SK-N-SH treated with all-trans-retinoic acid at 6 μM for 48 hours (cell line): ENCODE measurements at regions not wholly inside any gene's neighbourhood (a gene's known extent, or its start where the extent isn't known, plus 50 kb on each side); places are given as distances from the start of the nearest gene placed in this dataset.

Experiments used
- ATAC-seq: fragments of 200-7000 bp; cut with Tn5 transposase; 3 replicates; pipeline ENCODE4 v1.9.1; 2020; ENCODE audit warnings: mild to moderate bottlenecking, moderate library complexity
- ARNTL ChIP-seq: fragments of 450-650 bp; formaldehyde crosslinking; IDR thresholded peaks from 2 replicates; pipeline ENCODE4 v1.5.0; 2020; ENCODE audit warnings: low read depth, mild to moderate bottlenecking, moderate library complexity, borderline replicate concordance
- BACH2 ChIP-seq: fragments of 250-450 bp; sonication (Bioruptor Pico); IDR thresholded peaks from 2 replicates; pipeline ENCODE4 v1.9.0; 2021; ENCODE audit warnings: mild to moderate bottlenecking, borderline replicate concordance
- GLIS3 ChIP-seq: fragments of 250-450 bp; sonication (Bioruptor Pico); IDR thresholded peaks from 2 replicates; pipeline ENCODE4 v1.5.0; 2020; ENCODE audit warnings: mild to moderate bottlenecking, moderate library complexity
- ISL1 ChIP-seq: fragments of 250-450 bp; sonication (Bioruptor Pico); IDR thresholded peaks from 2 replicates; pipeline ENCODE4 v2.1.2; 2022; ENCODE audit warnings: mild to moderate bottlenecking, moderate library complexity
- OSR1 ChIP-seq: fragments of 250-450 bp; sonication (Bioruptor Pico); IDR thresholded peaks from 2 replicates; pipeline ENCODE4 v1.8.0; 2022; ENCODE audit warnings: moderate library complexity, mild to moderate bottlenecking, inconsistent platforms
- PPARA ChIP-seq: fragments of 250-450 bp; sonication (Bioruptor Pico); IDR thresholded peaks from 2 replicates; pipeline ENCODE4 v1.5.0; 2020; ENCODE audit warnings: mild to moderate bottlenecking, borderline replicate concordance
- RARB ChIP-seq: fragments of 250-450 bp; sonication (Bioruptor Pico); IDR thresholded peaks from 2 replicates; pipeline ENCODE4 v1.8.0; 2021; ENCODE audit warnings: mild to moderate bottlenecking, moderate library complexity
- TCF4 ChIP-seq: fragments of 250-450 bp; sonication (Bioruptor Pico); IDR thresholded peaks from 2 replicates; pipeline ENCODE4 v1.8.0; 2021; ENCODE audit warnings: mild to moderate bottlenecking, moderate library complexity, borderline replicate concordance
- TOX ChIP-seq: fragments of 250-450 bp; sonication (Bioruptor Pico); IDR thresholded peaks from 2 replicates; pipeline ENCODE4 v1.8.0; 2021; ENCODE audit warnings: mild to moderate bottlenecking, moderate library complexity, borderline replicate concordance
- ZFP30 ChIP-seq: fragments of 450-650 bp; formaldehyde crosslinking; IDR thresholded peaks from 2 replicates; pipeline ENCODE4 v1.5.0; 2022; ENCODE audit warnings: mild to moderate bottlenecking, moderate library complexity
- ZNF70 ChIP-seq: fragments of 450-650 bp; formaldehyde crosslinking; IDR thresholded peaks from 2 replicates; pipeline ENCODE4 v1.5.0; 2020; ENCODE audit warnings: mild to moderate bottlenecking, moderate library complexity
- ZNF8 ChIP-seq: fragments of 450-650 bp; formaldehyde crosslinking; IDR thresholded peaks from 2 replicates; pipeline ENCODE4 v1.5.0; 2020; ENCODE audit warnings: mild to moderate bottlenecking, moderate library complexity
- TF ChIP-seq, protein P1 (sequence below): fragments of 250-450 bp; sonication (Bioruptor Pico); IDR thresholded peaks from 2 replicates; pipeline ENCODE4 v1.8.0; 2021; ENCODE audit warnings: low read depth, mild to moderate bottlenecking, moderate library complexity, borderline replicate concordance
- TF ChIP-seq, protein P2 (sequence below): fragments of 250-450 bp; sonication (Bioruptor Pico); IDR thresholded peaks from 2 replicates; pipeline ENCODE4 v1.5.1; 2020; ENCODE audit warnings: low read depth, mild to moderate bottlenecking, moderate library complexity
- TF ChIP-seq, protein P3 (sequence below): fragments of 250-450 bp; sonication (Bioruptor Pico); IDR thresholded peaks from 2 replicates; pipeline ENCODE4 v1.5.1; 2021; ENCODE audit warnings: mild to moderate bottlenecking, moderate library complexity
- TF ChIP-seq, protein P4 (sequence below): fragments of 250-450 bp; sonication (Bioruptor Pico); IDR thresholded peaks from 2 replicates; pipeline ENCODE4 v1.8.0; 2020; ENCODE audit warnings: mild to moderate bottlenecking, moderate library complexity, borderline replicate concordance
- TF ChIP-seq, protein P5 (sequence below): fragments of 250-450 bp; sonication (Bioruptor Pico); IDR thresholded peaks from 2 replicates; pipeline ENCODE4 v1.5.0; 2020; ENCODE audit warnings: mild to moderate bottlenecking, moderate library complexity

DNA sequence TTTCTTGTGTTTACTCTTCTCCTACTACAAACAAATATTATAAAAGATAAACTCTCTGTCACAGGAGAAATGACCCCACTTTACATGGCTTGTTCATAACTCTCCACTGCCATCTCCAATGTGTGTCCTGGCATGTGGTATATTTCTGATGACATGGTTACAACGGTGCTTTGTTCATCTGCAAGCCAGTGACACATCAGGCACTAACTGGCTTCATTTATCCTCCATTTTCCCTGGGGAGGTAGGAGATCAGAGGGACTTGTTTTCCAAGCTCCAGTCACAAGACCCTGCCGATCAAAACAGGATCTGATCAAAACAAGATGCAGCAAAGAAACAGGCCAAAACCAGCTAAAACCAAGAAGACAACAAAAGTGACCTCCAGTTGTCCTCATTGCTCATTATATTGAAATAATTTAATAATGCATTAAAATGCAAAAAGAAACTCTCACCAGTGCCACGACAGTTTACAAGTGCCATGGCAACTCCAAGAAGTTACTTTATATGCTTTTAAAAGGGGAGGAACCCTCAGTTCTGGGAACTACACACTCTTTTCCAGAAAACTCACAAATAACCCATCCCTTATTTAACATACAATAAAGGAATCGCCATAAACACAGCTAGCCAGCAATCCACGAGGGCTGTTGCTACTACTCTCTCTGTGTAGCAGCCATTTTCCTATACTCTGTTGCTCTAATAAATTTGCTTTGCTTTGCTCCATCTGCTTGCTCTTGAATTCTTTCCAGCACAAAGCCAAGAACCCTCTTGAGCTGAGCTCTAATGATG, 224.2 kb downstream of the XPNPEP1 start:
- TF ChIP-seq BACH2 (CRISPR knock-in tag) (no peak), RARB (CRISPR knock-in tag) (no peak), ZNF70 (no peak), PPARA (CRISPR knock-in tag) (no peak), TOX (no peak), ZFP30 (no peak), OSR1 (no peak), ISL1 (no peak), GLIS3 (no peak), TCF4 (CRISPR knock-in tag) (no peak), ZNF8 (no peak), ARNTL (CRISPR knock-in tag) (no peak)
- TF ChIP-seq, protein P1, sequence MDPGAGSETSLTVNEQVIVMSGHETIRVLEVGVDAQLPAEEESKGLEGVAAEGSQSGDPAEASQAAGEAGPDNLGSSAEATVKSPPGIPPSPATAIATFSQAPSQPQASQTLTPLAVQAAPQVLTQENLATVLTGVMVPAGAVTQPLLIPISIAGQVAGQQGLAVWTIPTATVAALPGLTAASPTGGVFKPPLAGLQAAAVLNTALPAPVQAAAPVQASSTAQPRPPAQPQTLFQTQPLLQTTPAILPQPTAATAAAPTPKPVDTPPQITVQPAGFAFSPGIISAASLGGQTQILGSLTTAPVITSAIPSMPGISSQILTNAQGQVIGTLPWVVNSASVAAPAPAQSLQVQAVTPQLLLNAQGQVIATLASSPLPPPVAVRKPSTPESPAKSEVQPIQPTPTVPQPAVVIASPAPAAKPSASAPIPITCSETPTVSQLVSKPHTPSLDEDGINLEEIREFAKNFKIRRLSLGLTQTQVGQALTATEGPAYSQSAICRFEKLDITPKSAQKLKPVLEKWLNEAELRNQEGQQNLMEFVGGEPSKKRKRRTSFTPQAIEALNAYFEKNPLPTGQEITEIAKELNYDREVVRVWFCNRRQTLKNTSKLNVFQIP (CRISPR knock-in tag): no peak
- TF ChIP-seq, protein P2, sequence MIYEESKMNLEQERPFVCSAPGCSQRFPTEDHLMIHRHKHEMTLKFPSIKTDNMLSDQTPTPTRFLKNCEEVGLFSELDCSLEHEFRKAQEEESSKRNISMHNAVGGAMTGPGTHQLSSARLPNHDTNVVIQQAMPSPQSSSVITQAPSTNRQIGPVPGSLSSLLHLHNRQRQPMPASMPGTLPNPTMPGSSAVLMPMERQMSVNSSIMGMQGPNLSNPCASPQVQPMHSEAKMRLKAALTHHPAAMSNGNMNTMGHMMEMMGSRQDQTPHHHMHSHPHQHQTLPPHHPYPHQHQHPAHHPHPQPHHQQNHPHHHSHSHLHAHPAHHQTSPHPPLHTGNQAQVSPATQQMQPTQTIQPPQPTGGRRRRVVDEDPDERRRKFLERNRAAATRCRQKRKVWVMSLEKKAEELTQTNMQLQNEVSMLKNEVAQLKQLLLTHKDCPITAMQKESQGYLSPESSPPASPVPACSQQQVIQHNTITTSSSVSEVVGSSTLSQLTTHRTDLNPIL (CRISPR knock-in tag): no peak
- TF ChIP-seq, protein P3, sequence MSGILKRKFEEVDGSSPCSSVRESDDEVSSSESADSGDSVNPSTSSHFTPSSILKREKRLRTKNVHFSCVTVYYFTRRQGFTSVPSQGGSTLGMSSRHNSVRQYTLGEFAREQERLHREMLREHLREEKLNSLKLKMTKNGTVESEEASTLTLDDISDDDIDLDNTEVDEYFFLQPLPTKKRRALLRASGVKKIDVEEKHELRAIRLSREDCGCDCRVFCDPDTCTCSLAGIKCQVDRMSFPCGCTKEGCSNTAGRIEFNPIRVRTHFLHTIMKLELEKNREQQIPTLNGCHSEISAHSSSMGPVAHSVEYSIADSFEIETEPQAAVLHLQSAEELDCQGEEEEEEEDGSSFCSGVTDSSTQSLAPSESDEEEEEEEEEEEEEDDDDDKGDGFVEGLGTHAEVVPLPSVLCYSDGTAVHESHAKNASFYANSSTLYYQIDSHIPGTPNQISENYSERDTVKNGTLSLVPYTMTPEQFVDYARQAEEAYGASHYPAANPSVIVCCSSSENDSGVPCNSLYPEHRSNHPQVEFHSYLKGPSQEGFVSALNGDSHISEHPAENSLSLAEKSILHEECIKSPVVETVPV (CRISPR knock-in tag): no peak
- TF ChIP-seq, protein P4, sequence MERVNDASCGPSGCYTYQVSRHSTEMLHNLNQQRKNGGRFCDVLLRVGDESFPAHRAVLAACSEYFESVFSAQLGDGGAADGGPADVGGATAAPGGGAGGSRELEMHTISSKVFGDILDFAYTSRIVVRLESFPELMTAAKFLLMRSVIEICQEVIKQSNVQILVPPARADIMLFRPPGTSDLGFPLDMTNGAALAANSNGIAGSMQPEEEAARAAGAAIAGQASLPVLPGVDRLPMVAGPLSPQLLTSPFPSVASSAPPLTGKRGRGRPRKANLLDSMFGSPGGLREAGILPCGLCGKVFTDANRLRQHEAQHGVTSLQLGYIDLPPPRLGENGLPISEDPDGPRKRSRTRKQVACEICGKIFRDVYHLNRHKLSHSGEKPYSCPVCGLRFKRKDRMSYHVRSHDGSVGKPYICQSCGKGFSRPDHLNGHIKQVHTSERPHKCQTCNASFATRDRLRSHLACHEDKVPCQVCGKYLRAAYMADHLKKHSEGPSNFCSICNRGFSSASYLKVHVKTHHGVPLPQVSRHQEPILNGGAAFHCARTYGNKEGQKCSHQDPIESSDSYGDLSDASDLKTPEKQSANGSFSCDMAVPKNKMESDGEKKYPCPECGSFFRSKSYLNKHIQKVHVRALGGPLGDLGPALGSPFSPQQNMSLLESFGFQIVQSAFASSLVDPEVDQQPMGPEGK: no peak
- TF ChIP-seq, protein P5, sequence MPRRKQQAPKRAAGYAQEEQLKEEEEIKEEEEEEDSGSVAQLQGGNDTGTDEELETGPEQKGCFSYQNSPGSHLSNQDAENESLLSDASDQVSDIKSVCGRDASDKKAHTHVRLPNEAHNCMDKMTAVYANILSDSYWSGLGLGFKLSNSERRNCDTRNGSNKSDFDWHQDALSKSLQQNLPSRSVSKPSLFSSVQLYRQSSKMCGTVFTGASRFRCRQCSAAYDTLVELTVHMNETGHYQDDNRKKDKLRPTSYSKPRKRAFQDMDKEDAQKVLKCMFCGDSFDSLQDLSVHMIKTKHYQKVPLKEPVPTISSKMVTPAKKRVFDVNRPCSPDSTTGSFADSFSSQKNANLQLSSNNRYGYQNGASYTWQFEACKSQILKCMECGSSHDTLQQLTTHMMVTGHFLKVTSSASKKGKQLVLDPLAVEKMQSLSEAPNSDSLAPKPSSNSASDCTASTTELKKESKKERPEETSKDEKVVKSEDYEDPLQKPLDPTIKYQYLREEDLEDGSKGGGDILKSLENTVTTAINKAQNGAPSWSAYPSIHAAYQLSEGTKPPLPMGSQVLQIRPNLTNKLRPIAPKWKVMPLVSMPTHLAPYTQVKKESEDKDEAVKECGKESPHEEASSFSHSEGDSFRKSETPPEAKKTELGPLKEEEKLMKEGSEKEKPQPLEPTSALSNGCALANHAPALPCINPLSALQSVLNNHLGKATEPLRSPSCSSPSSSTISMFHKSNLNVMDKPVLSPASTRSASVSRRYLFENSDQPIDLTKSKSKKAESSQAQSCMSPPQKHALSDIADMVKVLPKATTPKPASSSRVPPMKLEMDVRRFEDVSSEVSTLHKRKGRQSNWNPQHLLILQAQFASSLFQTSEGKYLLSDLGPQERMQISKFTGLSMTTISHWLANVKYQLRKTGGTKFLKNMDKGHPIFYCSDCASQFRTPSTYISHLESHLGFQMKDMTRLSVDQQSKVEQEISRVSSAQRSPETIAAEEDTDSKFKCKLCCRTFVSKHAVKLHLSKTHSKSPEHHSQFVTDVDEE (CRISPR knock-in tag): no peak
- no peak for ATAC-seq

DNA sequence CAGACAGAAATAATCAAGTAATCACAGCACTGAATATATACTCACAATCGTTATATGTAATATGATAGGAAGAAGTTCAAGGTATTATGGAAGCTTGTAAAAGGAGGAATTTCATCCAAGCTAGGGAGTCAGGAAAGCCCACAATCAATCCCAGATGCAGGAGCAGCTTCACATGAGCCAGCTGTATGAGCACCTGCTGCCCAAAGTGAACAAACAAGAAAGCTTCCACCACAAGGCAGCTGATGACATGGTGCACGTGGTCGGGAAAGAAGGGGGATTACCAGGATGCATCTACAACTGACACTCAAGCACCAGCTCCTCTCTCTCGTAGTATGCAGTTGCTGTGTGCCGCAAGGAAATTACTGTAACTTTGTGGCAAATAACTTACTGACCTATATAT, 225.2 kb downstream of the XPNPEP1 start:
- ATAC-seq: no peak
- TF ChIP-seq, protein P1 (CRISPR knock-in tag): no peak
- TF ChIP-seq ISL1: no peak

DNA sequence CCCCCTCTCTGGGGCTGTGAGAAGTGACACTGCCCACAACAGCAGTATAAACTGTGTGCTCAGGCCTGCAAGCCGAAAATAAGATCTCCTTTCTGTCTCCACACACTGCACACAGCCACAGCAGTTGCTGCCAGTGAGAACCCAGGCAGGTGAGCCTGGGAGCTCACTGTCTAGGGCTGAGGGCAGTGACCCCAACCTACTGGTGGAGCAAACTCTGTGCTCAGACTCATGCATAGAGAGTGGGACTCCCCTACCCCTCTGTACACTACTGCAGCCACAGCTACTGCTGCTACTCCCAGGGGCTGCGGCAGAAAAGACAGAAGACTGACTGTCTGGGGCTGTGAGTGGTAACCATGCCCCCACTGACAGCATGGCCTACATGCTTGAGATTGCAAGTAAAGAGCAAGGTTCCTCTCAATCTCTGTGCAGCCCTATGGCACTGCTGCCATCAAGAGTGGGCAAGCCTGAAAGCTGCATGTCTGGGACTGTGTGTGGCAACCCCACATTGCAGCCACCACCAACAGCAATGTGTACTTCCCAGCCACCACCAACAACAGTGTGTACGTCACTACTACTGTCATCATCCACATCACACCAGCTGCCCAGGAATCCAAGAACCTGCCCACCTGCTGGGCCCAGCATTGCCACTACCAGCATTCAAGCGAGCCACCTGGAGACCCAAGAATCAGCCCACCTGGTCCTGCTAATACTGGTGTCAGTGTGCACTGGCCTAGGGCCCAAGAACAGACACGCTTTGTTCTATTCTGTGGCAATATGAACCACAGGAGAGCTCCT, 226.1 kb downstream of the XPNPEP1 start:
- no peak for TF ChIP-seq ARNTL (CRISPR knock-in tag)
- TF ChIP-seq, protein P1 (CRISPR knock-in tag): no peak
- no peak for TF ChIP-seq ZFP30
- no peak for TF ChIP-seq ZNF8
- no peak for TF ChIP-seq PPARA (CRISPR knock-in tag)
- no peak for TF ChIP-seq ZNF70
- ATAC-seq: no peak
